ENCODE measurements at regions not wholly inside any gene's neighbourhood (a gene's known extent, or its start where the extent isn't known, plus 50 kb on each side); places are given as distances from the start of the nearest gene placed in this dataset.
"Not testable (repeated sequence)": the region's sequence is repeated elsewhere in the genome, so short reads cannot be mapped to it uniquely, and the experiment has no call there.

DNA sequence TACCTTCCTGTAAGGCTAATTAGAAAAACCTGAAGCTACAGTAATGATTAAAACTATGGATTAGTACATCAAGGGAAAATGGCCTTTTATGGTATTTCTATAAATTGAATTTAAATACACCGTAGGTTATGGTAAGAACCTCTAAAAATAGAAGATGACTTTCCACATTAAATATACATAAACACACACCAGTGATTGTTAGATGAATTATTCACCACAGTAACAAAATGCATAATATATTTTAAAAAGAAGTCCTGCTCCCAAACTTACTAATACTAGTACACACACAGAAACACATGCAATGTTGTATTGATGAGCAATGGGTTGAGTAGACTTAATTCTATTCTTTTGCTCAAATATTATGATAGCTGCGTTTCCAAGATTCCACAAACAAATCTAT, 277.9 kb upstream of the ANKRD50 start:
- H3K4me1 Mint-ChIP-seq, result no peaks in the 10 kb centered on the region
- no peaks in the 10 kb centered on the region for H3K36me3 Mint-ChIP-seq (ENCODE audit: low read depth)
- ChIA-PET CTCF (no interaction called here), POLR2A (no interaction called here)
- no peaks in the 10 kb centered on the region for H3K27me3 Mint-ChIP-seq
- DNase-seq, result no peak
- H3K4me3 Mint-ChIP-seq, result no peak overlapping the region
- H3K27ac Mint-ChIP-seq, result no peak overlapping the region
- no peaks in the 10 kb centered on the region for H3K9me3 Mint-ChIP-seq

DNA sequence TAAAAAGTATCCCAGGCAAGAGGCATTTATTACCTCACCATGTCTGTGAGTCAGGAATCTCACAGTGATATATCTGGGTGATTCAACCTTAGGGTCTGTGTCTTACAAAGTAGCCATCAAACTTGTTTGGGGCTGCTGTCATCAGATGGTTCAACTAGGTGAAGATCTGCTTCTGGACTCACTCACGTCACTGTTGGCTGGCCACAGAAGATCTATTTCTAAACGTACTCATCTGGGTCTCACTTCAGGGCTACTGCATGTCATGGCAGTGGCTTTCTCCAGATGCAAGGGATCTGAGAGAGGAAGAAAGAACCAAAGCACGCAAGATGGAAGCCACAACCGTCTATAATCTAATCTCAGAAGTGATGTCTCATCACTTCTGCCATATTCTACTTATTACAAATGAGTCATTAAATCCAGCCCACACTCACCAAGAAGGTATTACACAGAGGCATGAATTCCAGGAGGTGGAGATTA, 267.8 kb upstream of the ANKRD50 start:
- no peak for DNase-seq
- POLR2A ChIA-PET, result no interaction called here
- no peaks in the 10 kb centered on the region for H3K4me1 Mint-ChIP-seq

GRCh38 chr4:124978536-124978935, 266.0 kb upstream of the ANKRD50 start:
- H3K4me1 Mint-ChIP-seq, H3K9me3 Mint-ChIP-seq: not testable (repeated sequence)

More for the DNA sequence above, 267.8 kb upstream of the ANKRD50 start:
- no peak overlapping the region for H3K27ac Mint-ChIP-seq
- CTCF ChIA-PET, result no interaction called here
- H3K27me3 Mint-ChIP-seq, result no peaks in the 10 kb centered on the region
- H3K36me3 Mint-ChIP-seq (ENCODE audit: low read depth), result no peaks in the 10 kb centered on the region
- H3K4me3 Mint-ChIP-seq, result no peak overlapping the region
- no peaks in the 10 kb centered on the region for H3K9me3 Mint-ChIP-seq

GRCh38 chr4:124977045-124977444, 264.5 kb upstream of the ANKRD50 start:
- no peaks in the 10 kb centered on the region for H3K4me1 Mint-ChIP-seq
- H3K36me3 Mint-ChIP-seq (ENCODE audit: low read depth), result no peaks in the 10 kb centered on the region
- CTCF ChIA-PET, result no interaction called here
- H3K27ac Mint-ChIP-seq, result no peak overlapping the region
- no peaks in the 10 kb centered on the region for H3K27me3 Mint-ChIP-seq
- no peak for DNase-seq
- POLR2A ChIA-PET, result no interaction called here
- no peak overlapping the region for H3K4me3 Mint-ChIP-seq
- H3K9me3 Mint-ChIP-seq, result no peaks in the 10 kb centered on the region

More at GRCh38 chr4:124978536-124978935, 266.0 kb upstream of the ANKRD50 start:
- H3K27ac Mint-ChIP-seq; H3K4me3 Mint-ChIP-seq; H3K36me3 Mint-ChIP-seq (ENCODE audit: low read depth); CTCF ChIA-PET; POLR2A ChIA-PET; DNase-seq; H3K27me3 Mint-ChIP-seq: not testable (repeated sequence)

DNA sequence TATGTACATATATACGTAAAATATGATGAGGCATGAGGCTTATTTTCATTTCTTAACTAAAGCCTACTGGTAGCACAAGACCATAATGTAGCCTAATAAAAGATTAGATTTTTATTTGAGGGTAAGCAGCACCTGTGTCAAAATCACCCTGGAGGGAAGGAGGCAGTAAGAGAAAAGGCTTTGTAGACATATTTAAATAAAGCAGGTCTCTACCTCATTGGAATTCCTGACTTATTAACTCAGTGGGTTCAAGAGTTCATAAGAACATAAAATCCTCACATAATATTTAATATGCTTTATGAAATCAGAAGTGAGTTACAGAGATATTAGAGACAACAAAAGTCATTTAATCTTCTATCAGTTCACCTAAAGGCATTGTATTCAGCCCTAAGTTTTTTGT, 261.6 kb upstream of the ANKRD50 start:
- Mint-ChIP-seq H3K27me3 (no peaks in the 10 kb centered on the region), H3K4me3 (no peak overlapping the region), H3K9me3 (no peaks in the 10 kb centered on the region), H3K36me3 (ENCODE audit: low read depth) (no peaks in the 10 kb centered on the region), H3K27ac (no peak overlapping the region), H3K4me1 (no peaks in the 10 kb centered on the region)
- CTCF ChIA-PET, result no interaction called here
- no peak for DNase-seq
- POLR2A ChIA-PET, result no interaction called here

- Mint-ChIP-seq H3K27me3 (no peaks in the 10 kb centered on the region), H3K4me3 (no peak overlapping the region)
Measured at GRCh38 chr4:124973716-124974115, 261.2 kb upstream of the ANKRD50 start.

DNA sequence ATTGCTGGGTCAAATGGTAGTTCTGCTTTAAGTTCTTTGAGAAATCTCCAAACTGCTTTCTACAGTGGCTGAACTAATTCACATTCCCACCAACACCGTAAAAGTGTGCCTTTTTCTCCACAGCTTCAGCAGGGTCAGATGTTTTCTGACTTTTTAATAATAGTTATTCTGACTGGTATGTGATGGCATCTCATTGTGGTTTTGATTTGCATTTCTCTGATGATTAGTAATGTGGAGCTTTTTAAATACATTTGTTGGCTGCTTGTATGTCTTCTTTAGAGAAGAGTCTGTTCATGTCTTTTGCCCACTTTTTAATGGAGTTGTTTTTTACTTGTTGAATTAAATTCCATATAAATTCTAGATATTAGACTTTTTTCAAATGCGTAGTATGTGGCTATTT, 257.5 kb upstream of the ANKRD50 start:
- no peak overlapping the region for H3K27ac Mint-ChIP-seq
- H3K9me3 Mint-ChIP-seq, result no peaks in the 10 kb centered on the region
- no peaks in the 10 kb centered on the region for H3K27me3 Mint-ChIP-seq
- ChIA-PET POLR2A (no interaction called here), CTCF (no interaction called here)
- H3K36me3 Mint-ChIP-seq (ENCODE audit: low read depth), result no peaks in the 10 kb centered on the region
- no peak overlapping the region for H3K4me3 Mint-ChIP-seq
- no peak for DNase-seq
- H3K4me1 Mint-ChIP-seq, result no peaks in the 10 kb centered on the region

More at GRCh38 chr4:124973716-124974115, 261.2 kb upstream of the ANKRD50 start:
- ChIA-PET CTCF (no interaction called here), POLR2A (no interaction called here)
- no peaks in the 10 kb centered on the region for H3K9me3 Mint-ChIP-seq
- no peak for DNase-seq
- no peaks in the 10 kb centered on the region for H3K36me3 Mint-ChIP-seq (ENCODE audit: low read depth)
- H3K27ac Mint-ChIP-seq, result no peak overlapping the region
- H3K4me1 Mint-ChIP-seq, result no peaks in the 10 kb centered on the region

DNA sequence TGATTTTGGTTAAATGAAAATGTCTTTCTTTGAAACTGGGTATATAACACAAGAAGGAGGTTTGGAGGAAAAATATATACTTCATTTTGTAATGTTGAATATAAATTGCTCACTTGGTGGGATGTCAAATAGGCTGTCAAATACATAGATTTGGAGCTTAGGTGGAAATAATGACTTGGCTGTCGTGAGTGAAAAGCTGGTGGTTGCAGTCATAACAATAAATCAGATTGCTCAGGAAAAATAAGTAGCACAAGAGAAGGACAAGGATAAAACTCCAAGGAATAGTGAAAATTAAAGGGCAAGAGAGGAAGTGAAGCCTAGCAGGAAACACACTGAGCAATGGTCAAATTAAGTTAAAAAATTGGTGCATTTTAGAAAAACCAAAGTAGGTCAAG, 253.0 kb upstream of the ANKRD50 start:
- Mint-ChIP-seq H3K4me3 (no peak overlapping the region), H3K36me3 (ENCODE audit: low read depth) (no peaks in the 10 kb centered on the region), H3K27me3 (no peaks in the 10 kb centered on the region), H3K4me1 (no peaks in the 10 kb centered on the region), H3K27ac (no peak overlapping the region), H3K9me3 (peaks cover 11% of the 10 kb centered on the region)
- DNase-seq, result no peak
- CTCF ChIA-PET, result no interaction called here
- POLR2A ChIA-PET, result no interaction called here

DNA sequence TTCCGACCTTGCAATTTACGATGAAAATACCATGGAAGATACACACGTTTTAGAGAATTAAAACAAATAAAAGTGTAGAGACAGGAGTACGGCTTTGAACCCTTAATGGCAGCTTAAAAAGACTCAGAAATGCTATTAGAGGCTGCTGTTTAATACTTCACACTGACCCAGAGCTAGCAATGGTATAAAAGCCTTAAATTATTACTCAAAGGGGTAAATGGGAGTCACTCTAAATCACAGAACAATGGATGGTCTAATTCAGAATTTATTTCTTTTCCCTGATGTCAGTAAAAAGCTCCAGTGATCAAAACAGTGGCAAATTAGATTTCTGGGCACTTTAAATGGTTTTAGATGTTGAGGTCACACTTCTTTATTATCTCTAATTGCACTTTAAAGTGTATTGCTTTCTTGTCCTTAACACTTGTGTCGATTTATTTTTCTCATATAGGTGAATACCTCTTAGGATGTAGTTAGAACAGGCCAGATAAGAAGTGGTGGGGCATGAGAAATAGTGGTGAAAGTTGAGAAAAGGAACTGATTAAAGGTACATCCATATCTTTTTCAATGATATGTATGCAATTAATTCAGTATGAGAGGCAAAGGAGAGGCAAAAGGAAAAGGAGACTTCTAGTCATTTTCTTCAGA, 252.4 kb upstream of the ANKRD50 start:
- no peak overlapping the region for H3K4me3 Mint-ChIP-seq
- no peaks in the 10 kb centered on the region for H3K4me1 Mint-ChIP-seq
- ChIA-PET POLR2A (no interaction called here), CTCF (no interaction called here)
- no peak for DNase-seq
- no peak overlapping the region for H3K27ac Mint-ChIP-seq
- H3K9me3 Mint-ChIP-seq, result peaks cover 13% of the 10 kb centered on the region
- no peaks in the 10 kb centered on the region for H3K36me3 Mint-ChIP-seq (ENCODE audit: low read depth)
- no peaks in the 10 kb centered on the region for H3K27me3 Mint-ChIP-seq

- DNase-seq, result no peak
- CTCF ChIA-PET, result no interaction called here
- POLR2A ChIA-PET, result no interaction called here
- no peaks in the 10 kb centered on the region for H3K36me3 Mint-ChIP-seq (ENCODE audit: low read depth)
- no peak overlapping the region for H3K4me3 Mint-ChIP-seq
- peaks cover 13% of the 10 kb centered on the region for H3K9me3 Mint-ChIP-seq
- no peaks in the 10 kb centered on the region for H3K4me1 Mint-ChIP-seq
- H3K27me3 Mint-ChIP-seq, result no peaks in the 10 kb centered on the region
- H3K27ac Mint-ChIP-seq, result no peak overlapping the region
Measured at GRCh38 chr4:124964251-124964650, 251.7 kb upstream of the ANKRD50 start.

GRCh38 chr4:124961138-124961750, 248.7 kb upstream of the ANKRD50 start:
- ChIA-PET POLR2A (no interaction called here), CTCF (no interaction called here)
- peaks cover 13% of the 10 kb centered on the region for H3K9me3 Mint-ChIP-seq
- no peaks in the 10 kb centered on the region for H3K4me1 Mint-ChIP-seq
- H3K27ac Mint-ChIP-seq, result no peak overlapping the region
- H3K4me3 Mint-ChIP-seq, result no peak overlapping the region
- H3K27me3 Mint-ChIP-seq, result no peaks in the 10 kb centered on the region
- H3K36me3 Mint-ChIP-seq (ENCODE audit: low read depth), result no peaks in the 10 kb centered on the region
- DNase-seq, result no peak

DNA sequence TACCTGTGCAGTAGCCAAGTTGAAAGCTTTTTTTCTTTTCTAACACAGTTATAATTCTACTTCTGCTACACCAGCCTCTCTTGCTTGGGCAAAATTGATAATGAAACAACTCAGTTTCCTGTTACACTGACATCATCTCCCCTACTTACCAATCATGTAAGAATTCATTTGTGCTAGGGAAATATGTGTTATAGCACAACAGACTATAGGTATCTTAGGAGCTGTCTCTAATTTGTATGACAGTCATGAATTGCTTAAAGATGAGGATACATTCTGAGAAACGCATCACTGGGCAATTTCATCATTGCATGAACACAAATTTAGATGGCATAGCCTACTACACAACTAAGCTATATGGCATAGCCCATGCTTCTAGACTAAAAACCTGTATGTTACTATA, 246.3 kb upstream of the ANKRD50 start:
- ChIA-PET POLR2A (no interaction called here), CTCF (no interaction called here)
- Mint-ChIP-seq H3K4me3 (no peak overlapping the region), H3K27ac (no peak overlapping the region), H3K36me3 (ENCODE audit: low read depth) (no peaks in the 10 kb centered on the region), H3K4me1 (no peaks in the 10 kb centered on the region), H3K9me3 (peaks cover 13% of the 10 kb centered on the region), H3K27me3 (no peaks in the 10 kb centered on the region)
- DNase-seq, result no peak

GRCh38 chr4:124955476-124955875, 242.9 kb upstream of the ANKRD50 start:
- POLR2A ChIA-PET, result no interaction called here
- H3K36me3 Mint-ChIP-seq (ENCODE audit: low read depth), result no peaks in the 10 kb centered on the region
- H3K9me3 Mint-ChIP-seq, result peaks cover 2% of the 10 kb centered on the region
- CTCF ChIA-PET, result no interaction called here
- H3K4me3 Mint-ChIP-seq, result no peak overlapping the region
- DNase-seq, result no peak
- H3K27me3 Mint-ChIP-seq, result no peaks in the 10 kb centered on the region
- H3K4me1 Mint-ChIP-seq, result no peaks in the 10 kb centered on the region
- no peak overlapping the region for H3K27ac Mint-ChIP-seq

GRCh38 chr4:124954046-124954445, 241.5 kb upstream of the ANKRD50 start:
- H3K27ac Mint-ChIP-seq, result no peak overlapping the region
- no peaks in the 10 kb centered on the region for H3K9me3 Mint-ChIP-seq
- CTCF ChIA-PET, result interaction anchor here (1.0 kb wide), 1 partner anchor 14 kb away, joined by 3 read pairs; no protein-coding TSS in a partner anchor
- no peaks in the 10 kb centered on the region for H3K27me3 Mint-ChIP-seq
- no peak overlapping the region for H3K4me3 Mint-ChIP-seq
- no peaks in the 10 kb centered on the region for H3K4me1 Mint-ChIP-seq
- no peak for DNase-seq
- POLR2A ChIA-PET, result no interaction called here
- H3K36me3 Mint-ChIP-seq (ENCODE audit: low read depth), result no peaks in the 10 kb centered on the region

All from activated CD4-positive, alpha-beta T cell treated with anti-CD3 and anti-CD28 coated beads, Interleukin-2, amount 10 ng/mL, durations not matched to agents 7 days and 5 days (primary cell).